Upper lobe of left lung (tissue), 4 donors: ENCODE measurements at regions not wholly inside any gene's neighbourhood (a gene's known extent, or its start where the extent isn't known, plus 50 kb on each side); places are given as distances from the start of the nearest gene placed in this dataset.

Experiments
- CTCF ChIP-seq, 6 experiments: fragments of 450-650 bp in 4 of 6; fragments of 200-600 bp in 2 of 6; sonication (generic) in 2 of 6; IDR thresholded peaks; one replicate each; pipeline ENCODE4 v1.5.1; 2016 to 2019; ENCODE audit warnings: antibody characterized with exemption in 6 of 6
- POLR2A ChIP-seq, 4 donors: fragments of 450-650 bp; IDR thresholded peaks; one replicate each; pipeline ENCODE4 v1.5.1; 2016 to 2017; ENCODE audit warnings: antibody characterized with exemption in 4 of 4, mild to moderate bottlenecking in 2 of 4

- TF ChIP-seq CTCF (IDR thresholded peaks at IDR 0.05) (no peak), POLR2A (IDR thresholded peaks at IDR 0.05) (no peak)
Observed at GRCh38 chr4:38268108-38268820, 308.1 kb downstream of the PTTG2 start.
